Myocyte (in vitro differentiated cells): ENCODE measurements at regions not wholly inside any gene's neighbourhood (a gene's known extent, or its start where the extent isn't known, plus 50 kb on each side); places are given as distances from the start of the nearest gene placed in this dataset.
A peak's percentile ranks its signal among the peaks of the same experiment; 100 is the strongest.

Source experiments
- DNase-seq: peaks from one replicate; pipeline ENCODE4 v3.0.0-alpha.2; 2012; ENCODE audit warnings: low read depth

DNA sequence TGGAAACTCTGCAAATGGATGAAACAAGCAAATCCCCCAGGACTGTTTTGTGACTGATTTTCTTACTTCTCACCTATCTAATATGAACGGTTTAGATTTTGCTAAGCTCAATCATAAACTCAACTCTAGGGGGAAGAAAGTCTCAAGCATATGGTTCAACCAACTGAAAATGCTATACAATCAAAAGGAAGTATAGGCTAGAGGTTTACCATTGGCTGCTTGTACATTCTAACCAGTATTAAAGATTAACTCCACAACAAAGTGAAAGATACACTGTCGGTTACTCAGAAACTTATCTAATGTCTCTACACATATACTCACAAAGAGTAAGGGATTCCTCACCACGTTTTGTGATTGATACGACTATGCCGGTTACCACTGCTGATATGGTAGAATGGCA lies 281.8 kb upstream of the SOX5 start:
- DNase-seq, result no peak

DNA sequence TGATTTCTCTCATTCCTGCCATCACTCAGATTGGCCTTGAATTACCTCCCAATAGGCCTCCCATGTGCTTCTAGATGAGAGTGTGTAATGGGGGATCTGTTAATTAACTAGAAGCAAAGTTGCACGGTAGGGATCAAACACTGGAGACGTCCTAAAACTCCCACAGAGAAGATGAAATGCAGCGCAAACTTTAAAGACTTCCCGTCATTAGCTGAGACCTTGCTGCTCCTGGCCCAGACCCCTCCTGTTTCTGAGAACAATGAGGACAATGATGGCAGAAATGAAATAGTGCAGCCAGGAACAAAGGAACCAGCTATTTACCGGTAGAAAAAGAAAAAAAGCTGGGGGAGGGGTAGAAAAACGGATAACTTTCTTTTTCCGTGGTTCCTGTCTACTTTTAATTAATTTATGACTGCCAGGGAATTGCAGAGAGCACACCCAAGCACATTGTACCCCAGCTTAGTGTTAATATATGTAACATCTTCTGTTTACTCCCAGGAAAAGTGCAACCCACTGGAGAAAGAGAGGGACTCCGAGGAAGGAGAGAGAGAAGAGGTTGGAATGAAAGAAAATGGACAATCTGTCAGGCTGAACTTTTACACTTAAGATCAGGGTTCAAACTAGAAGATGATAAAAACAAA lies 280.7 kb upstream of the SOX5 start:
- no peak for DNase-seq

- DNase-seq, result no peak
Observed at GRCh38 chr12:24229031-24229700, 279.7 kb upstream of the SOX5 start.

DNA sequence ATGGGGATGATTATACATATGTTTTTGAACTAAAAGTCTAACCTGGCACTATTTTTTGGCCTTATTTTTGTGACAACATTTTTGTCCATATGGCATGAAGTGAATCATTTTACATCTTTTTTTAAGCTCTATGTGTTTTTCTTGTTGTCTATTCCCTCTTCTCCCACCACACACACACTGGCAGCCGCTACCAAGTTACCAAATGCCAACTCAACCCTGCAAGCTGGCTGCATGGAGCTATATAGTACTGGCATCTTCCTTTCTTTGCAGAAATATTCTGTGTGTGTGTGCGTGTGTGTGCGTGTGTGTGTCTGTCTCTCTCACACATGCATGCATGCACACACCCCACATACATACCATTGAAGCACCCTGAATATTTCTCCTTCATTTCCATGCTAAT lies 278.9 kb upstream of the SOX5 start:
- DNase-seq, result no peak

GRCh38 chr12:24227551-24227950 lies 278.1 kb upstream of the SOX5 start:
- DNase-seq, result no peak

GRCh38 chr12:24226745-24227350 lies 277.4 kb upstream of the SOX5 start:
- DNase-seq, result peak; percentile 13

GRCh38 chr12:24224401-24224800 lies 274.9 kb upstream of the SOX5 start:
- no peak for DNase-seq

DNA sequence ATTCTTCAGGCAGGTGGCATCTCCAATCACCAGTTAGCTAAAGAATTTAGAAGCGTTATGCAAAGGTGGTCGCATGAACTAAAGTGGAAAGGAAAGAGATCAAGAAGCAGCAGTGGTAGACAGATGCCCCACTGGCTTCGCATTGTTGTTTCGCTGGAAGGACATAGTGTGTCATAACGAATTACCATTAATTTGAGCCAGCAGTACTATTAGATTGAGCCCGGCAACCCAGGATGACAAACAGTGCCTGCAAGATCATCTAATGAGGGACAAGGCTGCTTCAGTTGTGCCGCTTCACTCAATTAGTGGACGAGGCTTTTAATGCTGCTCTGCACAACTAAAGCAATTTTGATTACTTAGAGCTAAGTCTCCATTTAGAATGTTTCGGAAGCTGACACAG lies 274.5 kb upstream of the SOX5 start:
- DNase-seq, result no peak

DNA sequence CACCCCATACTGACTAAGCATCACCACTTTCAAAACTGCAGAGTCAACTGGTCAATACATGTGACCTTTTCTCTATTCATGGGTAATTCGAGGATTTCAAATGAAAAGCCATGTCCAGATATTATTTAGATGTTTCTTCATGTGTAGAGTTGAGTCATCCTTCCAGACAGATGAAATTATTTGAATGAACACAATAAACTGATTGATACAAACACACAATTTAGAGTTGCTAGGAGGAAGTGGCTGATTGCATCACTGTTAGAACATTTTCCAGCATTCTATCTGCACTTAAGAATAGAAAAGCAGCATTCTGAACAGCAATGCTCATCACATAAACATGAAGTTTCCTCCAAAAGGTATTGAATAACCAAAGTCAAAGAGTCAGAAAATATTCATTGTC lies 273.5 kb upstream of the SOX5 start:
- DNase-seq, result no peak

DNA sequence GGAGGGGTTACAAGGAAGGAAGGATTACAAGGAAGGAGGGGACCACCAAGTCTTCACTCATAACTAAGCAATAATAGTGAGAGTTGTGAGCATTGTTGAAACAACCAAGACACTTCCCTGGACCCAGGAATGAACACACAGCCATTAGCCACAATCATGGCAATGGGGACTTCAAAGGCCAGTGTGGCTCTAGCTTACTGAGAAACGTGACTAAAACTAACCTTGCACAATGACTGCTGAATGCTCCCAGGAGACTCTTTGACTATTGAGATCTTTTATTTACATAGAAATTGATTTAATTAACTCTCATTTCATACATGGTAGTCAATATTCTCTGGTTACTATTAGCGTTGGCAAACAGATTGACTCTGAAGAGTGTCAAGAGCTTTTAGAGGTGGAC lies 263.0 kb upstream of the SOX5 start:
- no peak for DNase-seq

GRCh38 chr12:24206621-24207020 lies 257.2 kb upstream of the SOX5 start:
- peak; percentile 24 for DNase-seq

DNA sequence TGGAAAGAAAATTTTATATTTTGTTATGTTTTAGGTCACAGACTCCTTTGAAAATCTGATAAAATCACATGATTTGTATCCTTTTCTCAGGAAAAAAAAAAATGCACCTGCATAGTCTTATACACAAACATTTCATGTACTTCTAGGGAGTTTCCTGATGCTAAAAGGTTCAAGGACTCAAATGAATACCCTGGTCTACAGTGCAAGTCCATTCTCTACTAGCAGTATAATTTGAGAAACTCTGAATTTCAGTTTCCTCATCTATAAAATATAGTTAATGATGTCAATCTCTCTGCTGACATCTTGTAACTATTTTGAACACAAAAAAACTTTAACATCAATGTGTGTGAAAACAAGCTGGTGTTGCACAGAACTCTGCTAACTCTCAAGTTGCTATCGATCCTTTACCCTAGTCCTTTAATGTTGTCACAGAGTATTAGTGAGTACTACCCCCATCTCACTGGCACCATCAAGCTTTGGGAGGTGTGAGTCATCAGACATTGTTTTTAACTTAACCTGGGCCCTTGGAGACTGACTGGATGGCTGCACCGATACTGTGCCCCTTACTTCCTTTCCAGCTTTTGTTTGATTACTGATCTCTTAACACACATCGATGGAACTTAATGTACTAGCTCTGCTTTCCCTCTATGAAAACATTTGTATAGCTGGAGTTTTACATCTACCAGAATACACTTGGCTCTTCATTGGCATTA lies 251.9 kb upstream of the SOX5 start:
- DNase-seq, result no peak

DNA sequence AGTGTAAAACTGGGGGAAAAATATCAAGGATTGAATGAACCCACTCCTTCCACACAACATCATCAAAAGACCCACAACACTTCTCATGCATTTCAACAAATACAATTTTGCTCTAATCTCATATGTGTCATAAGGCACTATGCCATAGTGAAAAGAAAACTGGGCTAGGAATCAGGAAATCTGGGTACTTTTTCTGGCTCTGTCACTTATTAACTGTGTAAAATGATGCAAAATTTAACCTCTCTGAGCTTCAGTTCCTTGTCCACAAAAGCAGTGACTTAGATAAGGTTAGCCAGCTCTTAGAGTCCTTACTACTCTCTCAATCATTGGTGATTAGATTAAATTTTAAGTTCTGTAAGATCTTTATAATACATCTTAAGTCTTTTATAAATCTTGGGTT lies 250.5 kb upstream of the SOX5 start:
- DNase-seq, result no peak

DNA sequence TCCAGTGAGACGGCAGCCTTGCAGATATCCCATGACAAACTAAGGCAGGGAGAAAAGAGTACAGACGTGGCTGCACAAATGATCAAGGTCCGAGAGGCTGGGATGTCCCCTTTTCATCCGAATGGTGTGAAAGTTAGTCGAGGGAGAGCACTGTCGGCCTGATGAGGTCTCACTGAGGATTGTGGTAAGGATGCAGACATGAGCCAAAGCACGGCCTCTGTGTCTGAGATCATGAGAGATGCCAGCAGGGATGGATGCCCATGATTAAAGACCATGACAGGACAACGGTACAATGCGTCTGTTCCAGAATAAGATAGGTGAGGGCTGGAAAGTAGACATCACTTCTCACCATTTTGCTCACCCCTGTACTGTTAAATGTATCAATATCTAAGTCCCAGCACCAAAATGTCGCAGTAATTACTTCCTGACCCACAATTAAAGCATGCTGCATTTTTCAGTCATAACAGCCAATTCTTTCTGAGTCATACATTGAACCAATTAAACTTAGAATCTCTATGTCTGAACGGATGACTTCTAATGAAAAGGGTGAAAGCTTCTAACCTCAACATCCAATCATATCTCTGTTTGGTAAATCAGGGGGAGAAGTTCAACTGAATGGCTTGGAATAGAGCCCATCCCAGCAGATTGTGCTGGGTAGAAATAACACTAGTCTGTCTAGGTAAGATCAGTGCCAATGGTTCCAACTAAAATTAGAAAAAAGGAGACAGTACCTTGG lies 249.6 kb upstream of the SOX5 start:
- DNase-seq, result no peak

GRCh38 chr12:24198070-24198469 lies 248.6 kb upstream of the SOX5 start:
- no peak for DNase-seq

GRCh38 chr12:24197532-24197931 lies 248.1 kb upstream of the SOX5 start:
- DNase-seq, result no peak

- no peak for DNase-seq
Observed at GRCh38 chr12:24195063-24195462, 245.6 kb upstream of the SOX5 start.

DNA sequence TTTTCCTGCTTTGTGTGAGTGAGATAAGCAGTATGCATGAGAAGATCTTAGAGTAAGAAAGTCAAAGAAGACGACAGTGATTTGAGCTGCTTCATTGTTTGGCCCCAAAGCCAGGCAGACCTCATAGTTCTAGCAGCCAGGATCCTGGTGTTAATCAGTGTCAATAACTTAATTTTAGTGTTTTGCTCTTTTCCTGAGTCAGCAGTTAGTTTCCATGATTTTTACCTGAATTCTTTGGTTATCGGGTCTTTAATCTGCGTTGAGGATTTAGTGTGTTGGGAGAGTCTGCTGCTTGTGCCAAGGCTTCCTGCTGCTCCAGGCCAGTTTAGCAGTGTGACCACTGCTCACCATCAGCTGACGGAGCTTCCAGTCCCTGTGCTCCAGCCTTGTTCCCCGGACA lies 241.6 kb upstream of the SOX5 start:
- DNase-seq, result no peak

- DNase-seq, result no peak
Observed at GRCh38 chr12:24185782-24186181, 236.3 kb upstream of the SOX5 start.

GRCh38 chr12:24177889-24178288 lies 228.4 kb upstream of the SOX5 start:
- no peak for DNase-seq

DNA sequence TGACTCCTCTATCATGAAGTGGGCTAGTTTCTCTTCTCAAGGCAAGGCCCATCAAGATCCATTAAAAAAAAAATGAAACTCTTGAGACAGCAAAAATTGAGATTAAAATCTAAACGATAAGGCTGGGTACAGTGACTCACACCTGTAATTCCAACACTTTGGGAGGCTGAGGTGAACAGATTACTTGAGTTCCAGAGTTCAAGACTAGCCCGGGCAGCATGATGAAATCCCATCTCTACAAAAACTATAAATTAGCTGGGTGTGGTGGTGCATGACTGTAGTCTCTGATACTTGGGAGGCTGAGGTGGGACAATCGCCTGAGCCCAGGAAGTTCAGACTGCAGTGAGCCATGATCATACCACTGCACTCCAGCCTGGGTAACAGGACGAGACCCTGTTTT lies 226.5 kb upstream of the SOX5 start:
- no peak for DNase-seq

DNA sequence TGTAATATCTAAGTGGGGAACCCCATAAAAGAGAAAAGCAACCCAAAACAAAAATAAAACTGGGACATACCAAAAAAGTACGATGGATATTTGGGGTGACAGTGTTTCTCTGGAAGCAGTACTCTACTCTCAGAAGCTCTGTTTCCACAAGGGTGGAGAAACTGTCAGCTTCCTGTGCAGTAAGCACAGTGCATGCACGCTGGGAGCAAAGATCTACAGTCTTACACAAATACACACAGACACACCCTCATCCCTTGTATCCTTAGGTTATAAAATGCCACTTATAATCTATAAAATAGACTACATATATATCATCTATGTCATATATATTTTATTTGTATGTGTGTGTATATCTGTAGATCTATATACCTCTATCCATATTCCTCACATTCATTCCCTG lies 225.8 kb upstream of the SOX5 start:
- no peak for DNase-seq
